Erythroblast (primary cell): ENCODE measurements at regions not wholly inside any gene's neighbourhood (a gene's known extent, or its start where the extent isn't known, plus 50 kb on each side); places are given as distances from the start of the nearest gene placed in this dataset.

Source experiments
- DNase-seq, 2 experiments: peaks; one replicate each; lab custom pipeline; 2025; lab: John Stamatoyannopoulos, UW
- GATA1 ChIP-seq: IDR thresholded peaks from 2 replicates; pipeline ENCODE4 v1.6.1; 2011; ENCODE audit warnings: low read depth, mild to moderate bottlenecking, control low read depth, low read length, moderate library complexity
- POLR2A ChIP-seq: IDR thresholded peaks from 2 replicates; pipeline ENCODE4 v1.6.1; 2011; ENCODE audit warnings: mild to moderate bottlenecking, low read length

DNA sequence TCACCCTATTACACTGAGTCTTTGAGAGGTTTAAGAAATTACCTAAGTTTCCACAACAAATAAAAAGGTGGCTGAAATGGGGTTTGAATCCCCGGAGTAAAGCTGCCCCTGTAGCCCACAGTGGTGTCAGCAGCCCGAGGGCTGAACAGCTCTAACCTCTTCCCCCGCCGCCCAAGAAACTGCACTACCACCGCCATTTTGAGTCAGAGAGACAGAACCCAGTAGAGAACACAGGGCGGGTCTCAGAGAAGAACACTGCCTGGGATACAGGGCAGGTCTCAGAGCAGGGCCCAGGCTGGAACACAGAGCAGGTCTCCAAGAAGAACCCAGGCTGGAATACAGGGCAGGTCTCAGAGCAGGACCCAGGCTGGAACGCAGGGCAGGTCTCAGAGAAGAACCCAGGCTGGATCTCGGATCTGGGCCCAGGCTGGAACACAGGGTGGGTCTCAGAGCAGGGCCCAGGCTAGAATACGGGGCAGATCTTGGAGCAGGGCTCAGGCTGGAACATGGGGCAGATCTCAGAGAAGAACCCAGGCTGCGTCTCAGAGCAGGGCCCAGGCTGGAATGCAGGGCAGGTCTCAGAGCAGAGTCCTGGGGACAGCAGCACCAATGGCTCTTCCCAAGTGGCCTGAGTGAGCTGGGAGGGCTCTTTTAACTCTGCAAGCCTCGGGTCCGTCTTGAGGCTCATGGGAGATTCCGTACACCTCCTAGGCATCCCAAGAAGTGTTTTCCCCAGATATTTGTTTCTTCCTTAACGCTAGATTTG lies 85.9 kb upstream of the LANCL2 start:
- no peak for TF ChIP-seq GATA1
- no peak for DNase-seq

DNA sequence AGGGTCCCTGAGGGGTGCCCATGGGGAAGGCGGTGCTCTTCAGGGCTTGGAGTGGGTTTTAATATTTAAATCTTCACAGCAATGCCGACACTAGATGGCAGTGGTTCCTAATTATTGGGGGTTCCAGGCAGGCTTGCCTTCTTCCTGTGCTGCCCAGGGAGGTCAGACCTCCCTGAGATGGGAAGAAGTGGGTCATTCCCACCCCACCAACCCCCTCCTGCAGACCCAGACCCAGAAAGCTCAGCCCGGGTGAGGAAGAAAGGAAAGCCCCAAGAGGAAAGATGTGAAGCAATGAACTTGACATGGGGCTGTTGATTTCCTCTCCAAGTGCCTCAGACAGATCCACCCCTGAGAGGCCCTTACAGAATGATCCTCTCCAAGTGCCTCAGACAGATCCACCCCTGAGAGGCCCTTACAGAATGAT lies 85.1 kb upstream of the LANCL2 start:
- DNase-seq: peak; percentile 61 to 72
- TF ChIP-seq POLR2A (no peak), GATA1 (no peak)

DNA sequence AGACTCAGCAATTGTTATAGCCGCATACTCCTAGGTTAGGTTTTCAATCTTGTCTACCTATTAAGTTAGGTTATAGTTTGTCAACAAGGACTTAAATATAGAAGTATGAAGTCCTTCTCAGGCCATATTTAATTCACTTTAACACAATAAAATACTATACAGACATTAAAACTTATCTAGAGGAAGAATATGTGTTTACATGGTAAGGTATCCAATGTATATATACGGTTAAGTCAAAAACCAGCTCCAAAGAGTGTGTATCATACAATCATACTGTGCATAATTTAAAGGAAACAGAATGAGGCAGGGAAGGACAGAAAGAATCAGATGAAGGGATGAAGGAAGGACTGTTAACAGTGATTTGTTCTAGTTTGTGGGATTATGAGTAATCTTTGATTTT lies 79.5 kb upstream of the LANCL2 start:
- TF ChIP-seq GATA1 (no peak), POLR2A (no peak)
- no peak for DNase-seq

GRCh38 chr7:55286666-55287065 lies 78.5 kb upstream of the LANCL2 start:
- TF ChIP-seq GATA1 (no peak), POLR2A (no peak)
- DNase-seq: no peak

GRCh38 chr7:55288070-55288824 lies 76.9 kb upstream of the LANCL2 start:
- DNase-seq: no peak
- TF ChIP-seq GATA1 (no peak), POLR2A (no peak)

DNA sequence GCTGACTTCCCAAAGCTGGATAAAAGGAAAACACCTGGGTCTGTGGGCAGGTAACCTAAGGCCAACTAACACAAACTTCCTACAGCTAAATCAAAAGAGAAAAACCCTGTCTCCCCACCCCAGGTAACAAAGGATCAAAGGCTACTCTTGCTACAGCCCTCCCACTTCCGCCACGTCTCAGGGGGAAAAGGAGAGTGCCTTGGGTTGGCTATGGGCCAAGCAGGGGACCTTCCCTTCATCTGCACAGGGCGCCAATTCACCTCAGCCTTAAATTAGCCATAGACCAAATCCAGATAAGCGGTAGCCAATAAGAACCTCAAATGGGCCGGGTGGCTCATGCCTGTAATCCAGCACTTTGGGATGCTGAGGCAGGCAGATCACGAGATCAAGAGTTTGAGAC lies 69.1 kb upstream of the LANCL2 start:
- TF ChIP-seq GATA1: no peak
- TF ChIP-seq POLR2A: no peak
- no peak for DNase-seq

- DNase-seq: no peak
- TF ChIP-seq GATA1 (no peak), POLR2A (no peak)
Observed at GRCh38 chr7:55299273-55299967, 65.7 kb upstream of the LANCL2 start.

- TF ChIP-seq POLR2A: no peak
- TF ChIP-seq GATA1: no peak
Observed at GRCh38 chr7:55303220-55303619, 61.9 kb upstream of the LANCL2 start.

DNA sequence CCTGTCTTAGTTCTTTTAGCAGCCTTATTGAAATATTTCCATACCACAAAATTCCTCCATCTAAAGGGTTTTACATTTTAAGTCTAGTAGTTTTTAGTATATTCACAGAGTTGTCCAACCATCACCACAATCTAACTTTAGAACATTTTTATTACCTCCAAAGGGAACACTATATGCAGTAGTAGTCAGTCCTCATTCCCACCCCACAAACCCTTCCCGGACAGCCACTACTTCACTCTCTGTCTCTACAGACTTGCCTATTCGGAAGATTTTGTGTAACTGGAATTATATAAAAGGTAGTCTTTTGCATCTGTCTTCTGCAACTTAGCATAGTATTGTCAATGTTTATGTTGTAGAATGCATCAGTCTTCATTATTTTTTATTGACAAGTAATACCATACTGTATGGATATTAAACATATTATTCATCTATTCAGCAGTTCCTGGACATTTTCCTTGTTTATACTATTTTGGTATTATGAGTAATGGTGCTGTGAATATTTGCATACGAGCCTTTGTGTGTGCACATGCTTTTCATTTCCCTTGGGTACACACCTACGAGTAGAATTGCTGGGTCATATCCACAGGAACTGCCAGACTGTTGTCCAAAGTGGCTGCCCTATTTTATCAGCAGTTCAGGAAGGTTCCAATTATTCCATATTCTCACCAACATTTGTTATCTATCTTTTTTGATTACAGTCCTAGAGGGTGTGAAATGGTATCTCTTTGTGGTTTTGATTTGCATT lies 60.9 kb upstream of the LANCL2 start:
- no peak for DNase-seq
- no peak for TF ChIP-seq GATA1
- TF ChIP-seq POLR2A: no peak

More at GRCh38 chr7:55303220-55303619, 61.9 kb upstream of the LANCL2 start:
- DNase-seq: no peak

DNA sequence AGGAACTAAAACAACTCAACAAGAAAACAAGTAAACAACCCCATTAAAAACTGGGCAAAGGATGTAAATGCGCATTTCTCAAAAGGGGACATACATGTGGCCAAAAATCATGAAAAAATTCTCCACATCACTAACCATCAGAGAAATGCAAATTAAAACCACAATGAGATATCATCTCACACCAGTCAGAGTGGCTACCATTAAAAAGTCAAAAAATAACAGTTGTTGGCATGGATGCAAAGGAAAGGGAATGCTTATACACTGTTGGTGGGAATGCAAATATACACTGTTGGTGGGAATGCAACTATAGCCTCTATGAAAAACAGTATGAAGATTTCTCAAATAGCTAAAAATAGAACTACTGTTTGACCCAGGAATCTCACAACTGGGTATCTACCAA lies 60.0 kb upstream of the LANCL2 start:
- DNase-seq: no peak
- no peak for TF ChIP-seq GATA1
- TF ChIP-seq POLR2A: no peak

GRCh38 chr7:55306331-55306730 lies 58.8 kb upstream of the LANCL2 start:
- no peak for TF ChIP-seq POLR2A
- TF ChIP-seq GATA1: no peak
- DNase-seq: no peak

- DNase-seq: no peak
- TF ChIP-seq POLR2A: no peak
- TF ChIP-seq GATA1: no peak
Observed at GRCh38 chr7:55307123-55307916, 57.8 kb upstream of the LANCL2 start.
